ENCODE measurements at regions not wholly inside any gene's neighbourhood (a gene's known extent, or its start where the extent isn't known, plus 50 kb on each side); places are given as distances from the start of the nearest gene placed in this dataset.
"Not testable (repeated sequence)": the region's sequence is repeated elsewhere in the genome, so short reads cannot be mapped to it uniquely, and the experiment has no call there.

DNA sequence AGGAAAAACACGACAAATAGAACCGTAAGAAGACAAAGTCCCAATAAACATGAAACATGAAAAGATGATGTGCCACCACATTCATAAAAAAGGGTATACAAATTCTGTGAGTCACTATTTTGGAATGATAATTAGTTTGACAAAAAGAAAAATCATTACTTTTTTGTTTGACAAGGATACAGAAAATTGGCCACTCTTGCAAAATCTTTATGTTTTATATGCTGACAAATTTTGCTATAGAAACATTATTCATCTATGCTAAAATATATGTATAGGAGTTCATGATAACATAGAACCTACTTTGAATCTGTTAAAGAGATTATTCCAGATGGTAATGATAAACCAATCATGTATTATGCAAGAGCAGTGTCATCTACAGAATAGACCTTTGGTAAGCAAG lies 1201.0 kb downstream of the FSCB start:
- H3K27ac ChIP-seq, result no peak overlapping the region
- TF ChIP-seq, protein P1, sequence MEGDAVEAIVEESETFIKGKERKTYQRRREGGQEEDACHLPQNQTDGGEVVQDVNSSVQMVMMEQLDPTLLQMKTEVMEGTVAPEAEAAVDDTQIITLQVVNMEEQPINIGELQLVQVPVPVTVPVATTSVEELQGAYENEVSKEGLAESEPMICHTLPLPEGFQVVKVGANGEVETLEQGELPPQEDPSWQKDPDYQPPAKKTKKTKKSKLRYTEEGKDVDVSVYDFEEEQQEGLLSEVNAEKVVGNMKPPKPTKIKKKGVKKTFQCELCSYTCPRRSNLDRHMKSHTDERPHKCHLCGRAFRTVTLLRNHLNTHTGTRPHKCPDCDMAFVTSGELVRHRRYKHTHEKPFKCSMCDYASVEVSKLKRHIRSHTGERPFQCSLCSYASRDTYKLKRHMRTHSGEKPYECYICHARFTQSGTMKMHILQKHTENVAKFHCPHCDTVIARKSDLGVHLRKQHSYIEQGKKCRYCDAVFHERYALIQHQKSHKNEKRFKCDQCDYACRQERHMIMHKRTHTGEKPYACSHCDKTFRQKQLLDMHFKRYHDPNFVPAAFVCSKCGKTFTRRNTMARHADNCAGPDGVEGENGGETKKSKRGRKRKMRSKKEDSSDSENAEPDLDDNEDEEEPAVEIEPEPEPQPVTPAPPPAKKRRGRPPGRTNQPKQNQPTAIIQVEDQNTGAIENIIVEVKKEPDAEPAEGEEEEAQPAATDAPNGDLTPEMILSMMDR (IDR thresholded peaks at IDR 0.05), result no peak
- no peak for TF ChIP-seq POLR2A (IDR thresholded peaks at IDR 0.05)
- H3K27me3 ChIP-seq, result no peaks in the 10 kb centered on the region
- WGBS, 4 donors, result 77 to 87% (median 80%) methylated on average over 2 of the region's 2 CpGs
- H3K4me3 ChIP-seq, result no peak overlapping the region
- no peaks in the 10 kb centered on the region for H3K36me3 ChIP-seq
- DNase-seq (no peak), ATAC-seq (no peak)
- peaks cover 0 to 5% (median 0%) of the 10 kb centered on the region in 12 donors for H3K9me3 ChIP-seq
- H3K4me1 ChIP-seq, result no peaks in the 10 kb centered on the region
- intact Hi-C loops (cut with DNase I), result no loop called here

DNA sequence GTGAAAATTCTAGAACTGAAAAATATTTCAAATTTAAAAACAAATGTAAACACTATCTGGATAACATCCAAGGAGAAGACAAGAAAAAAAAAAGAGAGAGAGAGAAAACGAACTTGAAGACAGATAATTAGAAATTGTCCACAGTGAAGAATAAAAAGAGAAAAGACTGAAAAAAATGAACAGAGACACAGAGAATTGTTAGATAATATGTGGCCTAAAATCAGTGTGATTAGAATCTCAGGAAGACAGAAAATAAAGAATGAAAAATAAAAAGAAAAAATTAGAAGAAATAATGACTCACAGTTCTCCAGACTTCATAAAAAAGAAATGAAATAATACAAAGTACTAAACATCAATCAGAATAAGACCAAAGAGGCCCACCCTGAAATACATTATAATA lies 1209.3 kb downstream of the FSCB start:
- no peak overlapping the region for H3K27ac ChIP-seq
- intact Hi-C loops (cut with DNase I), result no loop called here
- H3K27me3 ChIP-seq, result no peaks in the 10 kb centered on the region
- no peak for ATAC-seq
- no peaks in the 10 kb centered on the region for H3K4me1 ChIP-seq
- WGBS, 4 donors, result 40 to 48% (median 44%) methylated on average over 1 of the region's 1 CpG
- no peaks in the 10 kb centered on the region for H3K36me3 ChIP-seq
- DNase-seq, result no peak
- TF ChIP-seq POLR2A (IDR thresholded peaks at IDR 0.05), result no peak
- TF ChIP-seq, protein P1 (IDR thresholded peaks at IDR 0.05), result no peak
- H3K4me3 ChIP-seq, result no peak overlapping the region
- H3K9me3 ChIP-seq, result peaks cover 0 to 3% (median 0%) of the 10 kb centered on the region in 12 donors

DNA sequence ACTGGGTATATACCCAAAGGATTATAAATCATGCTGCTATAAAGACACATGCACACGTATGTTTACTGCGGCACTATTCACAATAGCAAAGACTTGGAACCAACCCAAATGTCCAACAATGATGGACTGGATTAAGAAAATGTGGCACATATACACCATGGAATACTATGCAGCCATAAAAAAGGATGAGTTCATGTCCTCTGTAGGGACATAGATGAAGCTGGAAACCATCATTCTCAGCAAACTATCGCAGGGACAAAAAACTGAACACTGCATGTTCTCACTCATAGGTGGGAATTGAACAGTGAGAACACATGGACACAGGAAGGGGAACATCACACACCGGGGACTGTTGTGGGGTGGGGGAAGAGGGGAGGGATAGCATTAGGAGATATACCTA lies 1211.0 kb downstream of the FSCB start:
- H3K9me3 ChIP-seq; ATAC-seq; DNase-seq; H3K27me3 ChIP-seq; intact Hi-C loops (cut with DNase I); H3K4me1 ChIP-seq; H3K27ac ChIP-seq; H3K4me3 ChIP-seq; H3K36me3 ChIP-seq: not testable (repeated sequence)
- WGBS, 4 donors, result 85 to 93% (median 92%) methylated on average over 2 of the region's 4 CpGs

DNA sequence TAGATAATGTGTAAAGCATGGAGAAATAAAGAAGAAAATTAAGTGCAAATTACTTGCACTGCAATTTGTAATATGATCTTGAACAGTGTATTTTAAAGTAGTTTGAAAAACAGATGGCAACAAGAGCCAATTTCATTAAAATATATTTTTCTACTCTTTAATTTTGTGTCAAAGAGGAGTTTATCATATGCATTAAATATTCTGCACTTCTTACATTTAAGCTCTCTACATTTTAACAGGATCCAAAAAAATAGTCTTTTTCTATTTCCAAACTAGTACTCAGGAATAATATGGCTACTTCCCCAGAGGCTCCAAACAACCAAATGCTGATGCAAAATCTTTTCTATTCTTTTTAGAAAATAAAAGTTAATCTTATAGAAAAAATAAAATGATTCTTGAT lies 1221.5 kb downstream of the FSCB start:
- H3K9me3 ChIP-seq, result no peaks in the 10 kb centered on the region
- no peaks in the 10 kb centered on the region for H3K36me3 ChIP-seq
- intact Hi-C loops (cut with DNase I), result no loop called here
- H3K4me1 ChIP-seq, result no peaks in the 10 kb centered on the region
- TF ChIP-seq POLR2A (IDR thresholded peaks at IDR 0.05), result no peak
- no peaks in the 10 kb centered on the region for H3K27me3 ChIP-seq
- DNase-seq, result no peak
- no peak for ATAC-seq
- no peak overlapping the region for H3K27ac ChIP-seq
- no peak overlapping the region for H3K4me3 ChIP-seq

DNA sequence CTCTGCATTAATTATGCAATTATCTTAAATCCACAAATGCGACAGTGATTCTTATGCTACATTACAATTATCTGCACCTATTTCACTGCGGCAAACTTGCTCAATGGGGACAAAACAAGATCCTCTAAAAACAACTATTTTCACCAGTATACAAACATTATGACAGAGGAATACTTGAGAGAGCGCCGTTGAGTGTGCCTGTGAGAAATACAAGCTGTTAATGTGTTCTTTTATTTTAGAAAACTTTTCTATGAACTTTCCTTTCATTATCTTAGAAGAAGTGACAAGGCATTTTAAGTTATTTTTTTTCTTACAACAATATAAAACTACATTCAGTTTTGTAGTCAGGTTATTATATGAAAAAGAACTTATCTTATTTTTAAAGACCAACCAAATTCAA lies 1247.0 kb downstream of the FSCB start:
- TF ChIP-seq, protein P1 (IDR thresholded peaks at IDR 0.05), result no peak
- no peak for TF ChIP-seq POLR2A (IDR thresholded peaks at IDR 0.05)
- no peaks in the 10 kb centered on the region for H3K27me3 ChIP-seq
- no peak for DNase-seq
- no peaks in the 10 kb centered on the region for H3K9me3 ChIP-seq
- WGBS, 4 donors, result 73 to 80% (median 77%) methylated on average over 4 of the region's 4 CpGs
- H3K4me3 ChIP-seq, result no peak overlapping the region
- H3K36me3 ChIP-seq, result no peaks in the 10 kb centered on the region
- intact Hi-C loops (cut with DNase I), result no loop called here
- no peaks in the 10 kb centered on the region for H3K4me1 ChIP-seq
- no peak overlapping the region for H3K27ac ChIP-seq
- no peak for ATAC-seq
